IPS DF 4.7 (cell line): ENCODE measurements at regions not wholly inside any gene's neighbourhood (a gene's known extent, or its start where the extent isn't known, plus 50 kb on each side); places are given as distances from the start of the nearest gene placed in this dataset.
"Not testable (repeated sequence)": the region's sequence is repeated elsewhere in the genome, so short reads cannot be mapped to it uniquely, and the experiment has no call there.

ENCODE experiments used
- DNase-seq: peaks from one replicate; pipeline ENCODE4 v3.0.0-alpha.2; 2013; ENCODE audit warnings: low spot score; ENCODE audit errors: extremely low read depth

- DNase-seq, result no peak
Measured at GRCh38 chrX:94831364-94831763, 1157.4 kb downstream of the FAM133A start.

- DNase-seq, result no peak
Measured at GRCh38 chrX:94834226-94834625, 1160.2 kb downstream of the FAM133A start.

GRCh38 chrX:94850811-94851210 lies 1176.8 kb downstream of the FAM133A start:
- no peak for DNase-seq

GRCh38 chrX:94854251-94854650 lies 1180.2 kb downstream of the FAM133A start:
- DNase-seq, result no peak

- DNase-seq, result not testable (repeated sequence)
Measured at GRCh38 chrX:94862470-94862869, 1188.5 kb downstream of the FAM133A start.

GRCh38 chrX:94871640-94872039 lies 1197.6 kb downstream of the FAM133A start:
- DNase-seq, result no peak

- no peak for DNase-seq
Measured at GRCh38 chrX:94901849-94902248, 1227.8 kb downstream of the FAM133A start.

GRCh38 chrX:94908171-94908570 lies 1234.2 kb downstream of the FAM133A start:
- DNase-seq, result no peak

GRCh38 chrX:94908648-94909047 lies 1234.6 kb downstream of the FAM133A start:
- no peak for DNase-seq

GRCh38 chrX:94914235-94914634 lies 1240.2 kb downstream of the FAM133A start:
- DNase-seq, result no peak

- DNase-seq, result no peak
Measured at GRCh38 chrX:94932278-94932965, 1258.4 kb downstream of the FAM133A start.

- no peak for DNase-seq
Measured at GRCh38 chrX:94936722-94937121, 1262.7 kb downstream of the FAM133A start.

GRCh38 chrX:94937491-94937890 lies 1263.5 kb downstream of the FAM133A start:
- no peak for DNase-seq

GRCh38 chrX:94942603-94943002 lies 1268.6 kb downstream of the FAM133A start:
- DNase-seq, result no peak

- DNase-seq, result not testable (repeated sequence)
Measured at GRCh38 chrX:94946137-94946536, 1272.1 kb downstream of the FAM133A start.

- no peak for DNase-seq
Measured at GRCh38 chrX:94961730-94962129, 1287.7 kb downstream of the FAM133A start.

GRCh38 chrX:94977562-94977961 lies 1303.6 kb downstream of the FAM133A start:
- no peak for DNase-seq

- DNase-seq, result no peak
Measured at GRCh38 chrX:94977986-94978385, 1304.0 kb downstream of the FAM133A start.
